ENCODE measurements at regions not wholly inside any gene's neighbourhood (a gene's known extent, or its start where the extent isn't known, plus 50 kb on each side); places are given as distances from the start of the nearest gene placed in this dataset.
"Not testable (repeated sequence)": the region's sequence is repeated elsewhere in the genome, so short reads cannot be mapped to it uniquely, and the experiment has no call there.

DNA sequence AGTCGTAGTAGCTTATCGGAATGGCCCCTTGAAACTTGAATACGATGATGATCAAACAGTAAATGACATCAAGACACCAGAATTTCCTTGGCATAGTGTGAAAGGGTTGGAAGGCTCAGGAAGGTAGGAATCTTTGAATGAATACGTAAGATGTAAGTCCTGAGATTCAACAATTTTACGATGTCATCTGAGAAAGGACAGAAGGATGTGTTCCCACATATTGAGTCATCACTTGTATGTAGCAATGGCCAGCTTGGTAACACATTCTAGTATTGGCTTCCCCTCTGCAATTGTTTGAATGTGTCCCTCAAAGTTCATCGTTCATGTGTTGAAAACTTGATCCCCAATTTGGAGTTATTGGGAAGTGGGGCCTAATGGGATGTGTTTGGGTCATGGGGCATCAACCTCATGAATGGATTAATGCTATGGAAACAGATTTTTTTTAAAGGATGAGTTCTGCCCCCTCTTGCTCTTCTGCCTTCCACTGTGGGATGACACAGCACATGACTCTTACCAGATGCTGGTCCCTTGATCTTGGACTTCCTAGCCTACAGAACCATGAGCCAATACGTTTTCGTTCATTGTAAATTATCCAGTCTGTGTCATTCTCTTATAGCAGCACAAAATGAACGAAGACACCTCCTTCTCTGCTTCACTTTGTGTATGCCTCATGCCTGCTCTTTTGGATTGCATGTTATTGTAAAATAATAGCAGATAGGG lies 284.6 kb downstream of the BCAT1 start:
- DNase-seq, result no peak

- DNase-seq, result no peak
These were observed 287.2 kb downstream of the BCAT1 start for GRCh38 chr12:24661657-24662096.

GRCh38 chr12:24659016-24659415 lies 289.9 kb downstream of the BCAT1 start:
- no peak for DNase-seq

GRCh38 chr12:24654344-24654743 lies 294.6 kb downstream of the BCAT1 start:
- not testable (repeated sequence) for DNase-seq

GRCh38 chr12:24649634-24650033 lies 299.3 kb downstream of the BCAT1 start:
- DNase-seq, result no peak

DNA sequence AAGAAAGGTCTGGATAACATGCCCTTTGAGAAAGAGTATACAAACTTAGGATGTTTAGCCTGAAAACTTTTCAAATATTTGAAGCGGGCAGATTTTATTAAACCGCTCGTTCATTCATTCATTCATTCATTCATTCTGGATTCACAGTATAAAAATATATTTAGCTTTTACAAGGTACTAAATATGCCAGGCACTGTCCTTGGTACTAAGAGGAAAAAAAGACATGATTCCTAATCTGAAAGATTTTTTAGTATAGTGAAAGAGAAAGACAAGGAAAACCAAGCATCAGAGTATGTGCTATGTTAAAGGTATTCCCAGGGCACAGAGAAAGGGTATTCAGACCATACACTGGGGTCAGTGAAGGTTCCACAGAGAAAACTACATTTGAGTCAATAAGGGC lies 299.7 kb downstream of the BCAT1 start:
- no peak for DNase-seq

DNA sequence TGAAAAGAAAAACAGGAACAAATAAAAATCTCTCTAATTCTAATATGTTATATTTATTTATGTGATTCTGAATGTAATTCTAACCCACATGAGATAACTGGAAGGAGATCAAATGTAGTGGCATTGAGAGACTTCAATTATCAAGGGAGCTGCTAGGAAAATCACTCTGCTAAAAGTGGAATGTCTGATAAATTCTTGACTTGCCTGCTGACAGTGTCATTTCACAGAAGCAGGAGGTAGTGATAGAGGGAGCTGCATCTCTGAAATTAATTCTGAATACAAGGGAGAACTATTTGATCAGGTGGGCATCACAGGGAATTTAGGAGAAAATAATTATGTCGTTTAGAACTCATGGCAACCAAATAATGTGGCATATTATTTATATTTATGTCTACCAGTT lies 303.6 kb downstream of the BCAT1 start:
- DNase-seq, result no peak

- no peak for DNase-seq
These were observed 305.5 kb downstream of the BCAT1 start for GRCh38 chr12:24643120-24644119.

GRCh38 chr12:24639641-24640040 lies 309.3 kb downstream of the BCAT1 start:
- DNase-seq, result no peak

DNA sequence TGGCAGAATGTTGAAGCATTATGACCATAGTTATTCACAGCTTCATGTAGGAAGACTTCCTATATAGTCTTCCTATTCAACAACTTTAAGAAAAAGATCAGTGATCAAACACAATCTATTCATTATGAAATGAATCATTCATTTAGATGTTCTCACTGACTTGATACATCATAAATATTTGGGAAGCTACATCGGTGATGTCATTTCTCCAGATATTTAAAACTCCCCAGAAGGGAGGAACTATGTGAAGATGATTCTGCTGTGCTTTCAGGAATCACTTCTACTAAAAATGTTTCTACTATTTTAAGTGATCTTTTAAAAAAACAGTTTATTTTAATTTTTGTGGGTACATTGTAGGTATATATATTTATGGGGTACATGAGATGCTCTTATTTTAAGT lies 316.4 kb downstream of the BCAT1 start:
- DNase-seq, result no peak

DNA sequence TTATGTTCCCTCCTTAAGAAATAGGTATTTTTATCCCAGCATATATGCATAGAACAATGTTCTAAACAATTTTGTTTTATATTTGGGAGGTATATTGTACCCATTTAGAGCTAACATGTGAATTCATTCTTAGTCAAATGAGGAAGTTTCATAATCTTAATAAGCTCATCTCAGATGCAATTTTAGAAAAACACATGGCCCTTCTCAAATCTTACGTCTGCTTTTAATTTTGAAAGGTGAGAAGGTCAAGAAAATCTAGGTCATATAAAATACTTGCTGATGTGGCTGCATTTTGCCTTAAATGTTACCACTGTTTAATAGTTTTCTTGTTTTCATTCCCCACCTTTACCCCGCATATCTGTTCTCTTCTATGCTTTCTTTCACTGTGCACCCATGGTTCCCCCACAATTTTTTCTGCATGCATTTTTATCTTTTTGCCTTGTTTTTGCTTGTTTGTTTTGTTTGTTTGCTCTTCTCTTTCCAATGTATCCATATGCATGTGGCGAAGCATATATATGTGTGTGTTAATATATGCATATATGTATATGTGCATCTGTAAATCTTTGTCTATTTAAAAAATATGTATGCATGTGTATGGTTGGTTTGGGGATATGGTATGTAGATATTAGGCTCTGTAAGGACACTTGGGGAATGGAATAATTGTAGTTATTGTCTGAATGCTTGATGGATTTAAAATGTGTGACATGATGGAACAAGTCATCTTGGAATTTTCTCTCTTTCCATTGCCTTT lies 317.1 kb downstream of the BCAT1 start:
- DNase-seq, result no peak

- DNase-seq, result no peak
These were observed 318.0 kb downstream of the BCAT1 start for GRCh38 chr12:24630856-24631255.

DNA sequence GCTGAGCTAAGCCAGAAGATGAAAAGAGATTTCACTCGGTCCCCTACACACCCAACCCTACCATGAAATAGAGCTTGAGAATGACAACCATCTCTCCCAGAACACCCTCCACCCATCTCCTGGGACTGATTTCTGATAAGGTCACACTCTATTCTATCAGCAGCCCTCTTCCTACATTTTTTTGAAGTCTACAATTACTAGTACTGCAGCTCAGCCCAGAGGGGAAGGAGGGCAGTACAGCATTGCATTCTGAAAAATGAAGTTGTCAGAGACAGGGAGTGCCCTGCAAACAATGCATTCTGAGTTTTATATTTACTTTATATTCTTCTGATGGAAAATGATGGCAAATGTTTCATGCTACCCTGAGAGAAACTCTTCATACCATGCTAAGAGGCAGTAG lies 318.5 kb downstream of the BCAT1 start:
- DNase-seq, result no peak

- no peak for DNase-seq
These were observed 323.8 kb downstream of the BCAT1 start for GRCh38 chr12:24625103-24625502.

DNA sequence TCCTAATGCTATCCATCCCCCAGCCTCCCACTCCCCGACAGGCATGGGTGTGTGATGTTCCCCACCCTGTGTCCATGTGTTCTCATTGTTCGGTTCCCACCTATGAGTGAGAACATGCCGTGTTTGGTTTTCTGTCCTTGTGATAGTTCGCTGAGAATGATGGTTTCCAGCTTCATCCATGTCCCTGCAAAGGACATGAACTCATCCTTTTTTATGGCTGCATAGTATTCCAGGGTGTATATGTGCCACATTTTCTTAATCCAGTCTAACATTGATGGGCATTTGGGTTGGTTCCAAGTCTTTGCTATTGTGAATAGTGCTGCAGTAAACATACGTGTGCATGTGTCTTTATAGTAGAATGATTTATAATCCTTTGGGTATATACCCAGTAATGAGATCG lies 328.9 kb downstream of the BCAT1 start:
- not testable (repeated sequence) for DNase-seq

DNA sequence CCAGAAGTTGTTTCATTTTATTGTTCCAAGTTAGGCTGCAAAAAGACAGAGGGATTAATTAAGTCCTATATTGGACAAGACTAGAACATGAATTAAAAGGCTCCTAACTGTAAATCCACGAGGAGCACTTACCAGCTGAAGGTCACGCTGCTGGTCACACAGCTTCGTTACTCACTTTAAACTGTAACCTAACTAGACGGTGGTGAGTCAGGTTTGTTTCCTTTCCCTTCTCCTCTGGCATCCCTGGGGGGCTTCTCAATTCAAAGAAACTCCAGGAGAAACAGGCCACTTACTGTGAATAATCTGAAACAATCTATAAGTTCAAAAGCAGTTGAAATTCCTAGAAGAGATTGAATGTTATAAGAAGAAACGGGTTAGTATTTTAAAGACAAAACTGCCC lies 331.4 kb downstream of the BCAT1 start:
- DNase-seq, result no peak

DNA sequence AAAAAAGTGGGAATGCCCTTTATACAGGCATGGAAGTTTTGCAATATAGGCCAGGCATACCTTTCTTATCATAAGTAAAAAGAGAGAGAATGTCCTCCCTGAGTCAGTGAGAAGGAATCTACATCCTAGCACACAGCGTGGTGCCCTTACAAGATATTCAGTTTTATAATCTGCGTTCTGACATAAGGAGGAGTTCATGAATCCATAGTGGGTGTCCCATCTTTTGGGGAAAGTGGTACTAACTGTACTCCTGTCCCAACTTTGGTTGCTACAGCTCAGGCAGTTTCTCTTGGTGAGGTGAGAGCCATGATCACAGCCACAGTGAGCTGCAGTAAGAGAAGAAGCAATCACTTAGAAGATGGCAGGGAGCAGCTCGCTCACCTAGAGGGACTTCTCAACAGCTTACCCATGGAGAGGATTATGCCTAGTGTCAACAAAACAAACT lies 332.9 kb downstream of the BCAT1 start:
- no peak for DNase-seq

DNA sequence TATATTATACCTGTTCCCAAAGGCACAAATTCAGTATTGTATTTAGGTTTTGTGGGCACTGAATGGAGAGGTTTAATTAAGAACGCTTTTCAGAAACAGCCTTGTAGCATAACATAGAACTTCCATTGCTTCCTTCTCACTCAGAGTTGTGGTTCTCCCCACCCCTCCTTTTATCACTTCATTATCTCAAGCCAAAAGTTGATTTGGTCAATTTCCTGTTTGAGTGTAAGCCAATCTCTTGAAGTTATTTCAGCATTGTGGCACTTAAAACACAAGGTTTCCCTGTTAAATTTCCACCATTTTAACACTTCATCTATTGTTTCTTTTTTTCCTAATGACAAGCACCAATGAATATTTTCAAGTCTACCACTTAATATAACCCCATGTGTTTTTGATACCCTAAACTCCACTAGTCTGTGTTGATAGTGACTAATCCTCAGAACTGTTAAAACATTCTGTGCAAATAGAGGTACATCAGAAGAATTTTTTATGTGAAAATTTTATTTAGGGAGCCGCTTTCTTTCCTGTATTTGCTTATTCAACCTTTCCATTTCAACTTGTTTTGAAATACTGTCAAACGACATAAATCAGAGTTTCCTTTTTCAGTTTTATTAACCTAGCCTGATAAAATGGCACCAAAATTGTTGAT lies 340.1 kb downstream of the BCAT1 start:
- no peak for DNase-seq

DNA sequence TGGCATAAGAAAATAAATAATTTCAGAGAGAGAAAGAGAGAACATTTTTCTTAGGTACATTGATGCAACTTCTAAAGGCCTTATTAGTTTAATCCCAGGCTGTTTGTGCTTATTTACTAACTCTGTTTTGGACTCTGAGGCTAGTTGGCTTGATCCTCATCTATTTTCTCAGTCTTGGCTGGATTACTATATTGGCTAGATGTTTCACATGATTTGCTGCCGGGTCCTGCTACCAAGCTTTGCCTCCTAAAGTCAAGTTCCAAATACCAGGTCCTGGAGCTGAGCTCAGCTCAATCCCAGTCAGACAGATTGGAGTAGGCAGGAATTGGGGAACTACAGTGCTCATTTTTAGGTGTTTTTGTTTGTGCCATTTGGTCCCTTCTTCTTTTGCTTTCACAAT lies 340.8 kb downstream of the BCAT1 start:
- no peak for DNase-seq

DNA sequence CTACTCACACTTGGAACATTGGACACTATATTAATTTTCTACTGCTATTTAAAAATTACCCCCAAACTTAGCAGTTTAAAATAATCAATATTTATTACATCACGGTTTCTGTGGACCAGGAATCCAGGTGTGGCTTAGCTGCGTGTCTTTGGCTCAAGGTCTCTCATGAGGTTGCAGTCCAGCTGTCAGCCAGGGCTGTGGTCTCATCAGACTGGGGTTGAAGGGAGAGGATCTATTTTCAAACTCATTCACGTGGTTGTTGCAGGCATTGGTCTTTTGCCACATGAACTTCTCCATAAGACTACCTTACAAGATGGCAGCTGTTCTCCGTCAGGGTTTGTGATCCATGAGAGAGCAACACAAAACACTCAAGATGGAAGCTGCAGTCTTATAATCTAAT lies 343.0 kb downstream of the BCAT1 start:
- DNase-seq, result no peak

DNA sequence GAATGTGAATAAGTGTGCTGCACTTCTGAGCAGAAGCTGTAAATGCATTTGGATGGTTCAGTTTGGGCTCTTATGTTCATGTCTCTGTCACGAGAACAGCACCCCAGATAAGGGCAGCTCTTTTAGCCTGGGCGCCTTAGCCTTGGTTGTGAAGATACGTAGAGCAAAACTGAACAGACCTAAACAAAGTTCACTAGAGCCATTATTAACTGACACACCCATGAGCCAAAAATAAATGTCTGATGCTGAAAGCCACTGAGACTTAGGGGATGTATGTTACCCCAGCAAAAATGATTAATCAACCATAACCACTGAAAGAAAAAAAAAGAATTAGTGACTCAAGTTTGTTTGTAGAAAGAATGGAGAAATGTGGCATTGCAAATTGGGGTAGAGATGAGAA lies 343.4 kb downstream of the BCAT1 start:
- no peak for DNase-seq

DNA sequence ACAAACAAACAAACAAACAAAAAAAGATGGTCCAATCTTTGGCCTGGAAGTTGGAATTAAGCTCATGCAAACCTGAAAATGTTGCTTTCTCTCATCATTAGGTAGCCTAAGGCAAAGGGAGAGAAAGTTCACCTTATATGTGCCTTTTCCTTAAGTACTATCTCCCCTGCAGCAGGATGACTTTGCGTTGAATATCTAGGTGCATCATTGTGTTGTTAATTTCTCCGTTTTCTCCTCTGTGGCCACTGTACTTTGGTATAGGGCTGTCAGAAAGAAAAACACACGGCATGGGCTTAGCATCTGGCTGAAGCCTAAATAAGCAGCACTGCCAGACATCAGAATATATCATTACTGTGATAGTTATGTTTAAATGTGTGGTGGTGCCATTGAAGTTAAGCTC lies 345.5 kb downstream of the BCAT1 start:
- DNase-seq, result no peak

DNA sequence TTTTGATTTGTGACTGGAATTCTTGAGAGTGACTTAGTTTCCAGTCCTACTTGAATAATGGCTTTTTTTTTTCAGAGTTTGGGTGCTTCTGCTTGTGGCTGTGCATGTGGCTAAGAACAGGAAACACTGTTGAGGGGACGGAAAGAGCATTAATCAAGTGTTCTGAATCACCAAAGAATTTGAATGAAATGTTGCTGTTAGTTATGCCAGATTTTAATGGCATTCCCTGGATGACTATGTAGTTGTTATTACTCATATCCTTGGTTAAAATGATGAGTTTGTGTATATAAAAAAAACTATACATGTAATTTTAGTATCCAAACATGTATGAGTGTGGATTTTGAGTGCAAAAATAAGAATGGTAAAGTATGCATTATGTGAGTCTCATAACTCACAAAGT lies 347.9 kb downstream of the BCAT1 start:
- no peak for DNase-seq
